ENCODE measurements at regions not wholly inside any gene's neighbourhood (a gene's known extent, or its start where the extent isn't known, plus 50 kb on each side); places are given as distances from the start of the nearest gene placed in this dataset.
A peak's percentile ranks its signal among the peaks of the same experiment; 100 is the strongest.

- peak; percentile 1 for DNase-seq
These were observed 680.5 kb upstream of the API5 start for GRCh38 chr11:42631220-42631843.

DNA sequence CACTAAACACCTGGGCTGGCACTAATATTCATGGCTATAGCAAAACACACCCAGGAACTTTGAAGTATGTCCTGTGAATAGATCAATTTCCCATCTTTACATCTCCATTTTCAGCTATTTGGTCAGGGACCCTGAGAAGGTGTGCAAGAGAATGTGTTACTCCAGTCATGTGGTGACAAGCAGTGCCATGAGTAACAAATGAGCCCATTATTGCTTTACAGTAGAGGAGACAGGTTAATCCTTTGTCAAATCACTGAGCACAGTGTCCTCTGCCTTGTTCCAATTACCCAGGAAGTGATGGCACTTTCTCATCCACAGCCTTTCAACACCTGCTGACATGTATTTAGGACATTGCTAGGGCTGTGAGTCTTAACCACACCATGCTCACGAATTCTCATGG is 664.8 kb upstream of the API5 start:
- DNase-seq = no peak

DNA sequence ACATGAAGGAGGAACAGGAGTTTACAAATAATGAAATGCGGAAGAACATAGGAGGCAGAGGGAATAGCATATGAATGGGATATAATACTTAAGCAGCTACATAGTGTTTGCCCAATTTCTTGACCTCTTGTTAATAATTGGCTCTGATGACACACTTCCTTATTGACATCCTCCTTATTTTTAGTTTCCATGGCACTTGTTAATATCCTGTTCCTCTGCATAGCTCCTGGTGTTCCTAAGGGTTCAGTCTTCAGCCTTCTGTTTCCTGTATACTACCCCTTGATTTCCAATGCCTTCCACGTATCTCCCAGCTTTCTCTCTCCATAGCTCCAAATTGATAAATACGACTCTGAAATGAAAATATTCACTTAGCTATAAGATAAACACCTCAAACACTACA is 663.8 kb upstream of the API5 start:
- DNase-seq = no peak

GRCh38 chr11:42651621-42652020 is 660.2 kb upstream of the API5 start:
- DNase-seq = no peak

DNA sequence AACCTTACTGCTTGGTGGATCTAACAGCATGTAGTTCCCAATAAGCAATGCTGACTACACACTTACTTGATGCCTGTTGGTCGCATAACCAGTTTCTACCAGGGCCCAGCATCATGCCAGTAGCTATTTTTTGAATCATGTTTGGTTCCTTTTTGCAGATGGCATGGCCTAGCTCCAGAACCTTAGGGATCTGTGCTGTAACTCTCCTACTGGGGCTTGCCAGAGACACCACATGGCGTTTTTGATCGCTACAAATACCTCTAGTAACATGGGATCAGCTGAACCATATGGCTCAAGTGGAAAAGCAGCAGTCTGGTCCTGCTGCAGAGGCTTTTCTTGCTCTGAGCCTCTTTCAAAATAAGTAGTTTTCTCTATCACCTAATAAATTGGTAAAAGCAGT is 654.6 kb upstream of the API5 start:
- DNase-seq = no peak

DNA sequence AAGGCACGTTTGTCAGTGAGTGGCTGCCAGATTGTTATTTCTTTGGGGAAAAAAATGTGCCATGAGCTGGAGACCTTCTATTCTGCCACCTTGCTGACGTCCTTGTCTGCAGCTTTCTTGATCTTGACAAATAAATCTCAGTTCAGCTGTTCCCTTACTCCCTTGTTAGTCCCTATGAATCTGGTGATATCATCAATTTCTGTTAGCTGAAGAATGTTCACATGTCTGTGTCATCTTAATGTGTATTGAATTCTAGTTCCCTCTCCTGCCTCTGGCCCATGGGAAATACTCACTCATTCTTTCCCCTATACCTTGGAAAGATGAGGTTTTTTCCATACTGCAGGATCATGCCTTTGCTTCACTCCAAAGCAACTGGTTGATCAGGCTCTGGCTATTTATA is 649.9 kb upstream of the API5 start:
- DNase-seq = no peak

DNA sequence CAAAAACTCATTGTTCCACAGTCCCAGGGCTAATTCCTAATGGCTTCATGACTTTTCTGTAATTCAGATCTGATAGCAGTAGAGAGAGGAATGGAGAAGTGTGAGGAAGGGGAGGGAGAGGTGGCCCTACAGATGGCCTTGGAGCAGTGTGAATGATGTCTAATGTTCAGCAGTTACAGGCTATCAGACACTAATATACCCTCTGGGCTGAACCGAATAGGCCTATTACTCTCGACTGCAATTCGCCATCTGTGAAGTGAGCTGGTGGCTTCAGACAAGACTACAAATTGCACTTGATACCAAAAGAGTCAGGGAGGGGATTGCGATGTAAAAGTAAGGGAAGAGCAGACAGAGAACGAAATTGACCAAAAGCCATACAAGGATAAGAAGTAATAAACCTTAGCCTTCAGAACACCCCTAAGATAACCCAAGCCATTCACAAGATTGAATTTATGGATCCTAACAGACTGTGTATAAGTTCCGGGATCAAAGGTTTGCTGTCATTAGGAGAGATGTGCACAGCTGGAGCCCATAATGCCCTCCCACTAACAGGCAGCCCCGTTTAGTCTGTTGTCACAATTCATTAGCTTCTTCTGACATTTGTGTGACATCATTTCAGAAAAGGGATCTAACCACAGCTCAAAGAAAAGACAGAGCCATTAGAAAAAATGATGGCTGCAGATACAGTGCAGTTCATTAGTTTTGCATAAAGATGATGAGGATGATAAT is 642.4 kb upstream of the API5 start:
- no peak for DNase-seq

DNA sequence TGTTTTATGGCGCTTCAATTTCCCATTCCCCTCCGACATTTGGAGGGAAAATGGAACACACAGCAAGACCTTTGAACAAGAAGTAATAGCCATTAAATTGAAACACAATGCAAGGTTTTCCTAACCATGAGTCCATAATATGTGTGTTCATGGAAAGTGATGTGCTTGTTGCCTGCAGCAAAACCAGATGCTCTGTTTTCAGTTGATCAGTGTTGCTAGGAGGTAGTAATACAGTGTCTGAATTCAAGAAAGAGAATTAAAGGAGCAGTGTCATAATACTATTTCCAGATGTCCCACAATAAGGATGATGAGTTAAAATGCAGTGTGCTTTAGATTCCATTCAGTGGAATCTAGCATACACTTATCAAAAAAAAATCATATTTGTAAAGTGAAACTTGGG is 637.4 kb upstream of the API5 start:
- DNase-seq = no peak

DNA sequence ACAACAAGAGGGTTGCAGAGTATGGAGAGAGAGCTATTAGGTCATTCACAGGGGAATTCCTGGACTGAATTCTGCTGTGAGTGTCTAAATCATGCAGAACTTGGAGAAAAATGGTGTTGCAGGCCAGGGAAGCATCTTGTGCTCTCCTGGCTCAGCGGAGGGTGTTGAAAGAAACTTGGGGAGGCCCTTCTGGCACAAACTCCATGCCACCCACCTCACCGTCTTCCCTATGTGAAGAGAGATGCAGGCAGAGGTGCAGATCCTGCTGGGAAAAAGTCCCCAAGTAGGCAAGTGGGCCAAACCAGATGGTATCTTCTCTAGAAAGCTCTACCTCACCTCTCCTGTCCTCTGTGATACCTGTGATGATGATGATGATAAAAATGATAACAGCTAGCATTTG is 604.3 kb upstream of the API5 start:
- DNase-seq = no peak

GRCh38 chr11:42709216-42709615 is 602.6 kb upstream of the API5 start:
- DNase-seq = no peak

DNA sequence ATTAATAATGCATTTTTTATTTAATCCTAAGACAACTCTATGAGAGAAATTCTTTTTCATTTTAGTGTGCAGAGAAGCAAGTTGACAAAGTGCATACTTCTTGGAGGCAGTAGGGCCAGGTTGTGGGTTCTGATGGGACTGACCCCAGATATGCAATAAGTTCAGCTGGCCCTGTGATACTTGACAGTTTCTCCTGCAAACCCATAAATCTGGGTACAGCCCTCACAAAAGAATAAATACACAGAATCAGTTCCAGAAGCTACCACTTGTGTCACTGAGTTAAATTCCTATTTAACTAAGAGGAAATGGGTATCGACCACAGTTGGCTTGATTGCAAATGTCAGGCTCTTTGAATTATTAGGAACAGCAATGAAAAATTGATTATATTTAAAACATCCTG is 598.5 kb upstream of the API5 start:
- no peak for DNase-seq

- no peak for DNase-seq
These were observed 598.0 kb upstream of the API5 start for GRCh38 chr11:42713753-42714152.

DNA sequence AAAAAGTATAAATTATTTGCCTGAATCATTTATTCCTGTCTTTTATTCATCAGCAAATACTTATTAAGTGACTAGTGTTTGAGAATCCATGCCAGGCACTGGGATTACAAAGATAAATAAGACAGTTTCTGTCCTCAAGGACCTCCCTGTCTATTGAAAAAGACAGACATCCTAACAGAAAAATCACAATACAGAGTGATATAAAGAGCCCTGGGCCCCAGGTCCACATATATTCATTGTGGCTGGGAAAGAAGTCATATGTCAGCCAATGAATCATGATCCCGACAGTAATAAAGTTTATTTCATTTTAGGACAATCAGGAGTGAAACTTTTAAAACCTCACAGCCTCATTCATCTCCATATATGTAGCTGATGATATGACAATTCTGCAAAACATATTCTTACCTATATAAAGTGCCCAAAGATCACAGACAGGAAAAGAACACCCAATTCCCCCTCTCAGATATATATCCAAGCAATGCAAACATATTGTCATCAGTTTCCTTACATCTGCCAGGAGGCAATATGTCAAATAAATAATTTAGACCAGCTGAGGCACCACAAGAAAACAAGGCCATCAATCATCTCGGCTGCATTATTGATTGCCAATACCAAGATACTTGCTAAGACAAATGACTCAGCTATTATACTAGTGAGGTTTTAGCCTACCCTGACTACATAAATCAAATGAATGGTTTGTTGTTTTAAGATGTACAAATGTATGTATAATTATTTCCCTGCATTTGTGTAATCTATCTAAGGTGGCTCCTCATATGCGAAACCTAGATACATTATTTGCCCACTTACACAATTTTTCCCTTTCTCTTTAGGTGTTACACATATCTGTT is 590.9 kb upstream of the API5 start:
- DNase-seq = no peak

DNA sequence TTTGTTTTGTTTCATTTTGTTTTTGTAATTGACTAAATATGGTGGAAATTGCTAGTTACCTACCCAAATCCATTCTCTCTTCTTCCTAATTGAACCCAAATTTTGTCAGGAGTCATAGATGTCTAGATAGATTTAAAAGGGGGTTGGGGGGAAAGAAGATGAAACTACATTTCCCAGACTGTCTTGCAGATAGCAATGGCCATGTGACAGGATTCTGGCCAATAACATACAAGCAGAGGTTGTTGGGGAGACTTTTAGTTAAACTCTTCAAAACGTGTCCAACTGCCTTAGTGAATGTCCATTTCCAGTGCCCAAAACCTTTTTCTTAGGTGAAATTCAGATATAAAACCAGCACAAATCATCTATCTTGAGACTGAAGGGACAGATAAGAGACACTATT is 583.9 kb upstream of the API5 start:
- no peak for DNase-seq

DNA sequence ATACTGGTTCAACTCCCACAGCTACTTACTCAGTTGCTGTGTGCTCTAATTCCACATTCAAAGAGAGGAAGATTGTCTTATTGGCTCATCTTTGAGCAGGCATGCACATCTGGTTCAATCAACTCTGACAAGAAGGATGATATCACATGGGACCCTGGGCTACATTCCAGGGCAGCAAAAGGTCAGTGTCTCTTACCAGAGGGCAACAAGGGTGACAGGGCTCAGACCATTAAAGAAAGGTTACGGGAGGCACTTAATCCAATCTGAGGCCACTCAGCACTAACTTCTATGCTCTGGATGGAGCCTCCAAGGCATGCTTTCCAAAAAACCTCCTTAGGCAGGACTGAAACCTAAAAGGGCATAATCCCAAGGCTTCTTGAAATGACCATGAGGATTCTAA is 549.4 kb upstream of the API5 start:
- DNase-seq = no peak

- DNase-seq = no peak
These were observed 546.9 kb upstream of the API5 start for GRCh38 chr11:42764936-42765335.

GRCh38 chr11:42768576-42768975 is 543.2 kb upstream of the API5 start:
- DNase-seq = no peak

DNA sequence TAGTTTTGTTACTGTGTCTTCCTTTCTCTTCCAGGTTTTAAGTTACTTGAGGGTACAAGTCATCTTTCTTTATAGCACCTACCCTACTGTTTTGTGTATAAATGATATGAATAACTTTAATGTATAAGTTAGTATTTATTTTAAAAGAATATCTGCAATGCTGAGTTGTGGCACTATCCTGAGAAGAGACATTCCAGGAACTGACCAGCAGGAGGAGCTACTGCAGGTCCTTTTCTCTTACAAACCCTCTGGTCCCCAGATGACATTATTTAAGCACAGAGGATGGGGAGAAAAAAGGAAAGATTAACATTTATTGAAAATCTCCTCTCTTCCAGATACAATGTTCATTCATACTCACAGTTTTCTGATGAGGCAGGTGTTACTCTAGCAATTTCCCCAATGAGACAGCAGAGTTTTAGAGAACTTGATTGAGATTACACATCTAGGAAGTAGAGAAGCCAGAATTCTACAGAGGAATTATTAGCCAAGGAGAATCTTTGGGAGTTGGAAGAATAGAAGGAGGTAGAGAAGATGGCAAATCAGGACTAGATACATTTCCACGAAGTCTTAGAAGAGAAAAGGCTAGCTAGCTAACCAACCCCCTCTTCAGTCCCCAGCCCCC is 541.2 kb upstream of the API5 start:
- peak; percentile 16 for DNase-seq

DNA sequence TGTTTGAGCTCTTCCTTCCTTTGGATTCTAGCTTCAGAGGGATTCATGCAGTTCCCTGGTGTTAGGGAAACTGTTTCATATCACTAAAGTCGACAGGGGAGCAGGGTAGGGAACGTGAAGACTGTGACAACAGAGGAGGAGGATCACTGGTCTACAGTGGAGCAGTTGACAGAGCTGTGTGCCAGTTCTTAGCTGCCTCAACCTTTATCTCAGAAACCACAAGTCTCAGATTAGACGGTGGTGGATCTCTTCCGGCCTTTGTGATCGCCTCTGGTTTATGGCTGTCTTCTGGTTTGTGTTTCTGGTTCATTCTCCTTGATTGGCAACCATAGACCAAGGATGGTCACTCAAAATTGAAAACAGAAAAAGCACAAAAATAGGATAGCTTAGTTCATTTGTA is 538.9 kb upstream of the API5 start:
- no peak for DNase-seq

- no peak for DNase-seq
These were observed 538.1 kb upstream of the API5 start for GRCh38 chr11:42773729-42774128.

GRCh38 chr11:42774567-42774966 is 537.2 kb upstream of the API5 start:
- no peak for DNase-seq

DNA sequence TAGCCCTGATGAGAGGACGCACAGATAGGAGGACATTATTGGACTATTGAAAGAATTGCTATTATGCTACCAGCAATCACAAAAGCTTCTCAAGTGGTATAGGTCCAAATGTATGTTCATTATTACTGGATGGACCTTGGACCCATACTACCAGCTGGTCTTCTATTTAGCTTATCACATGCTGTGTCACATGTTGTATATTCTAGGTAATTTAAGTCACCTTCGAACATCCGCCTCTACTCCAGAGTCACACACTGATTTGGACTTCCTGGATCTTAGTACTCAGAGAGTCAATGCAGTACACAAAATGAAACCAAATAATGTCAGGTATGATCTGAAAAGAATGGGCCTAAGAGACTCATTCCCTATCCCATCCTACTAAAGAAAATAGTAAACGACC is 534.0 kb upstream of the API5 start:
- no peak for DNase-seq

DNA sequence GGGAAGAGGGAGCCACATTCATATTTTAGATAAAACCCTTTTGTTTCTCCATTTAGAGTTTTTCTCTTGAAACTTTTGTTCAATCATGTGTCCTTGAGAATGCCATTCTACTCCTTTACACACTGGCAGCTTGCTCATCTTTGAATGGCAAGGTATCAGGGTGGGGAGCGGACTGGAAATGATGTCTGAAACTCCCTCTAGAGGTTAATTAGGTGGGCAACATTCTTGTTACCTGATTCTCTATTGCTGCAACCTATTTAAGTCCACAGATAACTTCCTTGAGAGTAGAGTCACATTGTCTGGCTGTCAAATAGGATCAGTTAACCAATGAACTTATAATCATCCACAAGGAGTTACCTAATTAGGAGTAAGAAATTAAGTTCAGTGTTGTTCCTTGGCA is 533.6 kb upstream of the API5 start:
- DNase-seq = no peak

GRCh38 chr11:42779555-42779954 is 532.2 kb upstream of the API5 start:
- no peak for DNase-seq

Measured in activated CD4-positive, alpha-beta T cell treated with anti-CD3 and anti-CD28 coated beads, Interleukin-10, Interleukin-2, amounts not matched to agents 100 ng/mL and 50 ng/mL, durations not matched to agents 16 hours and 8 hours (primary cell).